Right lobe of liver (tissue), 4 donors: ENCODE measurements at regions not wholly inside any gene's neighbourhood (a gene's known extent, or its start where the extent isn't known, plus 50 kb on each side); places are given as distances from the start of the nearest gene placed in this dataset.

Experiments used
- CTCF ChIP-seq, 4 donors: fragments of 200-600 bp in 3 of 4; fragments of 450-650 bp in 1 of 4; IDR thresholded peaks; one replicate each; pipeline versions ENCODE4 v1.5.1 to v1.8.0; 2016 to 2022; ENCODE audit warnings: antibody characterized with exemption in 4 of 4, mild to moderate bottlenecking in 2 of 4
- POLR2A ChIP-seq: fragments of 450-650 bp; IDR thresholded peaks from one replicate; pipeline ENCODE4 v1.6.1; 2017; ENCODE audit warnings: antibody characterized with exemption, mild to moderate bottlenecking
- donor health status: DM: no; HTN: no; CAD: no.
- donor health status: DM: no; HTN: no; CAD: no.
- donor health status: DM: no; HTN: yes; CAD: no.

GRCh38 chr10:111879969-111880368 is 303.6 kb downstream of the GPAM start:
- no peak for TF ChIP-seq CTCF (IDR thresholded peaks at IDR 0.05)
- no peak for TF ChIP-seq POLR2A
